Activated gamma-delta T cell (primary cell): ENCODE measurements at regions not wholly inside any gene's neighbourhood (a gene's known extent, or its start where the extent isn't known, plus 50 kb on each side); places are given as distances from the start of the nearest gene placed in this dataset.

Experiments used
- DNase-seq: peaks from one replicate; lab custom pipeline; 2025; lab: John Stamatoyannopoulos, UW

DNA sequence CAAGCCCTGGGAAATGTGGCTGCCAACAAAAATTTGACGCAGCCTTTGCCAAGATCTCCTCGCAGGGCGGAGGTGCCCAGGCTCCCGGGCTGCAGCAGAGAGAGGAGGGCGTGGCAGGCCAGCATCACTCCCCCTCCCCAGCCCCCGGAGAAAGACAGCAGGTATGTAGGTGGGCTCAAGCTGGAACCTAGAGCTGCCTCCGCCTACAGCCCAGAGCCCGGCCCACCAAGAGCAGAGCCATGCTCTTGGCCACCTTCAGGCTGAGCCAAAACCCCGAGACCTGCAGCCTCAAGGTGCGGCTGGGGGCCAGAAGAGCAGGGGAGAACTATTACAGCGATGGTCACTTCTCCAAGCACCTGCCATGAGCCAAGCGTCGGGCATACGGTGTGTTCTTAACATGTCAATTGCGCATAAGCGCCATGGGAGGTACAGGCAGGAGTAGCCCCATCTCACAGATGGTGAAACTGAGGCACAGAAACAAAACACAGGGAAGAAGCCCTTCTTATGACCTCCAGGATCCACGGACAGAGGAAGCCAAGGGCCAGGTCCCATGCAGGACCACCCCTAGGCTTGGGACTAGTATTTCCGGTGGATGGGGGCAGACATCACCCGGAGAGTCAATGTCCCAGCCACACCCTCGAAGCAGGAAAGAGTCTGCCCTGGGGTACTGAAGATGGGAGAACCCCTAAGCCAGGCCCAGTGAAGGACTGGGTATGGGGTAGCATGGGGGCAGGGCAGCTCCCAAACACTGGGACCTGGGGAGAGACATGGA lies 109.0 kb downstream of the NCOR2 start:
- DNase-seq: no peak

DNA sequence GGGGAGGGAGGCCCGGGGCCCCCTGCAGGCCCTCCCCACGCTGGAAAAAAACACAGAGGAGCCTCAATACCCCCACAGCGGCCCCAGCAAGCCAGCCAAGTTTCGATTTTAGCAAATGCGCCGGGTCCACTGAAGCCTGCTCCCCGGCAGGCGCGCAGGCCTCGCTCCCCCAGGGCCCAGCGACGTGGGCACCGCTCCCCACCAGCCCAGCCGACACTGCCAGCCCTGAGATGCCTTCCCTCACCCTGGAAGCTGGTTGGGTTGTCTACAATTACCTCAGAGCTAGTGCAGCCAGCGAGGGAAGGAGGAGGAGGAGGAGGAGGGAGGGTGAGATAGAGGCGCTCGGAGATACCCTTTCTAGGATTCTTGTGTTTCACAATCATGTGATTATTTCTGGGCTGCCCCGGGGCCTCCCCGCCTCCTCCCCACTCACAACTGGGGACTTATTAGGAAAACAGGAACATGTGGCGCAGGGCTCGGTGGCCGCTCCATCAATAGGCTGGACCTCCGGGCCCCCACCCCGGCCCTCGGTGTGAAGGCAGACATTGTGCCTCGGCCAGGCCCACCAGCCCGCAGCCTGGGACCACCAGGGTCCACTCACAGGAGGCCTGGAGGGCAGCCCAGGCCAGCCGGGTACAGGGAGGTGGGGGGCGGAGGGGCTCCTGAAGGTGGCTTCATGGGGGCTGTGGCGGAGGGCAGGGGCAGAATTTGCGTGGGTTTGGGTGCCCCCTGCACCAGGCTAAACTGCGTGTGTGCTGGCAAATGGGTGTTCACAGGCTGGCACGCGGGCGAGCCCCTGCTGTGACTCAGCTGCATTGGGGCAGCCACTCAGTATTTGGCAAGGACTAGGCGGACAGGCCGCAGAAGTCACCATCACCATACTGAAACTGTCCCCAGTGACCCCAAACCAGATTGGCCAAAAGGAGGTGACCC lies 109.9 kb downstream of the NCOR2 start:
- peak; percentile 54 for DNase-seq

DNA sequence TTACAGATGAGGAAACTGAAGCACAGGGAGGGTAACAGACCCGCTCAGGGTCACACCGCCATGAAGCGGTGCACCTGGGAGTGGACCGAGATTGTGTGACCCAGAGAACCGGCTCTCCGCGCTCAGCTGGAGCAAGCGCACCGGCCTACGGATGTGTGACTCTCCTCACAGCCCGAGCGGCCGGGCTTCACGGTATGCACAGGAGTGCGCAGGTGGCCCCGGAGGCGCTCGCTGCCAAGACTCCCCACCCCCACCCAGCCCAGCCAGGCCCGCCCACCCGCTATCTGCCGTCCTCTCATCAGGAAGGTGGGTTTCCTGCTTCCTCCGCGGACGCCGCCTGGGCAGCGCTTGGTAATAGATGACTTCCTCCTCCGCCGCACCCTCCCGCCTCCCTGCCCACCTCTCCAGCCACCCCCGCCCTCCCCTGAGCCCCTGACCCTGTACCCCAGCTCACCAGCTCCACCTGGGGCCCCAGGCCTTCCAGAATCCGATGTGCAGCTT lies 110.7 kb downstream of the NCOR2 start:
- DNase-seq: peak; percentile 53

DNA sequence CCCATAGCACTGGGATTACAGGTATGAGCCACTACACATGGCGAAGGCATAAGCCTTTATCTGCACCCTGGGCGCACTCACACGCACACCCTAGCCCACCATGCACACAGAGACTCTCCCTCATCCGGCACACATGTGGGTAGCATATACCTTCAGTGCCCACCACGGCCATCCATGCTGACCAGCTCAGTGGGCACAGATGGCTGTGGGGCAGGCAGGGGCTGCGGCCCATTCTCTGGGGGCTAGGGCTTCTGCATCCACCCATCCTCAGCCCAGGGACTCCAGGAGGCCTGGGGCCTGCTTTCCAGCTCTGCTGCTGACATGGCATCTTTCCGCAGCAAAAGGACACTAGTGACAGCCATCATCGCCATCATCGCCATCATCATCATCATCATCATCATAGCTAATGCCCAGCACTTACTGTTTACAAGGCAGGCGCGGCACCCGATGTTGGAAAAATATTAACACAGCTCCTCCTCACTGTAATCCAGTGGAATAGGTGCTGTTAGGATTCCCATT lies 111.2 kb downstream of the NCOR2 start:
- DNase-seq: no peak

DNA sequence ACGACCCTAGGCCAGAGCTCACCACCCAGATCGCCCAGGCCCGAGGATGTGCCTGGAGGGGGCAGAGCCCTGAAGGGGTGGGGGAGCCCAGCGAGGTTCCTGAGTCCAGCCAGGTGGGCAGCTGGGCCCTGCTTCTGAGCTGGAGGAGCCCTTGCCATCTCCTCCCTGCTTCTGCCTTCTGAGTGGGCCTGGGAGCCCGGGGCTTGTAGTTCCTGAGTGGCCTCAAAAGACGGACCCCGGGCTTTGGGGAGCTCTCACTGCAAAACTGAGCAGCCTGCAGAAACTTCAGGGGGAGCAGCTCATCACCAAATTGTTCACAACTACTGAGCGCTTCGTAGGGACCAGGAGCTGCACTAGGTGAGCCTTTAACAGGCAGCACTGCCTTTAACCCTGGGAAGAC lies 112.1 kb downstream of the NCOR2 start:
- DNase-seq: no peak

DNA sequence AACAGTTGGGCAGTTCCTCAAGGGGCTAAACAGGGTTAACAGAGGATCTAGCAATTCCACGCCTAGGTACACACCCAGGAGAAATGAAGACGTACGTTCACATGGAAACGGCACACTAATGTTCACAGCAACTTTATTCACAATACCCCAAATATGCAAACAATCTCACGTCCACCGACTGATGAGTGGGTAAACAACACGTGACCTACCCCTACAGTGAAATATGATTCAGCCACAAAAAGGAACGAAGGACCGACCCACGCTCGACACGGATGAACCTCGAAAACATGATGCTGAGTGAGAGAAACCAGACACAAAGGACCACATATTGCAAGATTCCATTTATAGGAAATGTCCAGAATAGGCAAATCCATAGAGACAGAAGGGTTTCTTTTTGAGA lies 112.7 kb downstream of the NCOR2 start:
- DNase-seq: no peak

DNA sequence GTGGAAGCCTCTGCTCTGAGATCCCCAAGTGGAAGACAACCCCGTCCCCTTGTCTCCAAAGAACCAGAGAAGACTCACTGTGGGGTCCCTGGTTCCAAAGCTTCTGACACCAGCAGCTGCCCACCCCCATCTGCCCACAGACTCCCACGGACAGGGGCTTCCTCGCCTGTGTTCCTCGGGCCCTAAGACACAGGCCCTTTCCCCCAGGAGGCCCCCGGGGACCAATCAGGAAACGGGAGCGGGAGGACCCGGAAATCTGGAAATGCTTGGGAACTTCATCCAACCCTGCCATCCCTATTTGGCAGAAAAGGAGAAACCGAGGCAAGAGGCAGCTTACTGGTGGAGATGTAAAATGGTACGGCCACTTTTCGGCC lies 113.1 kb downstream of the NCOR2 start:
- no peak for DNase-seq

DNA sequence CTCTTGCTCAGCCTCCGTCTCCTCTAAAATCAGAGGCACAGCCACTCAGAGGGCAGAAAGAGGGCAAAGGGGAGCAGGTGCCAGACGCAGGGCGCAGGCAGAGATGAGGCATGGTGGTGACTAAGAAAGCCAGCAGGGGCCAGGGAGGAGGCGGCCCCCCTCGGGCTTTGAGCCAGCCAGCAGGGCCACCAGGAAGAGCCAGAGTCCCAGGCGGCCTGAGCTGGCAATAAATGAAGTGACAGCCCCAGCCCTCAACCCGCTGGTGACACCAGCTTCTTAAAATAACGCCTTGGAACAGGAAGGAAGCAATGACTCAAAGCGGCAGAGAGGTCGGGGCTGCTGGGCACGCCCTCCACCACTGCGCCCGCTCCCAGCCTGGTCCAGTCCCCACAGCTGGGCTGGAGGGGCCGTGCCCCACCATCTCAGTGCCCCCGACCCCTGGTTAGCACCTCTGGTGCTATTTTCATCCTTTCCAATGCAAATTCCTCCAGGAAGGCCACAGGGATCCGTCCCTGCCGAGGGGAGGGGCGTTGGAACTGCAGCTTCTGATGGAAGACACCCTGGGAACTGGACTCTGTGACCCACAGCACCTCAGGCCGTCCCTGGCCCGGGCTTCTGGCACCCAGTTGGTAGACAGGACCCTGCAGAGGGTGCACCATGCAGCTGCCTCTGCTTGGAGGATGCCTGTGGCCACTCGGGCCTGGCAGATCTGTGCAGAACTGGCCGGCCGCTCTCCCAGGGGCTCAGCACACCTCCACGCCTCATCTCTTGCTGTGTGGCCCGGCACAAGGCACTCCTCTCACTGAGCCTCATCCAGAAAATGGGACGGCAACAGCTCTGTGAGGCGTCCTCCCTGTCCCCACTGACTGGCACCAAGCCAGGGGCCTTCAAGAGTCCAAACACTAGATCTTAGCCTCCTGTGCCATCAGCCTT lies 113.7 kb downstream of the NCOR2 start:
- DNase-seq: peak; percentile 84

DNA sequence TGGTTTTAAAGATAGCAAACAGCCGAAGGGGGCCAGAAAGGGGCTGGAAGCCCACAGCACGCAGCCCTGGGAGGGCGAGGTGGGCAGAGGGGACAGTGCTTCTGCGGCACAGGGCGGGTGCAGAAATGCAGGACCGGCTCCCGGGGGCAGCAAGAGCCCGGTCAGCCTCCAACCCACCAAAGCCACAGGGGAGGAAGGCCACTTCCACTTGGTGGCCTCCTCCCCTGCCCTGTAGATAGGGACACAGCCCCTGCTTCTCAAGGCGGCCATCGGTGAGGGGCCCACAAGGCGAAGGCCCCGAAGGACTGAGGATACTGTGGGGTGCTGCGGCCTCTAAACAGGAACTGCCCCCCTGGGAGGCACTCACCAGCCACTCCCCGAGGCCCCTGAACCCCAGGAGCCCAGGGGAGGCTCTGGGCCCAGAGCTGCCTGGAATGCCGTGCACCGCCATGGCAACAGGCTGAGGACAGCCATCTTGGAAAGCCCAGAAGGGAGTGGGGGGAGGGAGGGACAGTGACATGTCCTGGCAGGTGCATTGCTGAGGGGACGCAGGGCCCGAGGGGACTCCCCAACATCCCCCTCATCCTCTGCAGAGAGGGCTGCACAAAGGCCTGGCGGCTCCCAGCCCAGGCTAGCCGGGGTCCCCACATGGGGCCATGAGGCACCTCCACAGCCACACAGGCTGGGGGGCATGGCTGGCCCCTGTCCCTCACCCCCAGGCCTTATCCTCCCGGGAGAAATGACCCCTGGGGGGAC lies 114.7 kb downstream of the NCOR2 start:
- no peak for DNase-seq

DNA sequence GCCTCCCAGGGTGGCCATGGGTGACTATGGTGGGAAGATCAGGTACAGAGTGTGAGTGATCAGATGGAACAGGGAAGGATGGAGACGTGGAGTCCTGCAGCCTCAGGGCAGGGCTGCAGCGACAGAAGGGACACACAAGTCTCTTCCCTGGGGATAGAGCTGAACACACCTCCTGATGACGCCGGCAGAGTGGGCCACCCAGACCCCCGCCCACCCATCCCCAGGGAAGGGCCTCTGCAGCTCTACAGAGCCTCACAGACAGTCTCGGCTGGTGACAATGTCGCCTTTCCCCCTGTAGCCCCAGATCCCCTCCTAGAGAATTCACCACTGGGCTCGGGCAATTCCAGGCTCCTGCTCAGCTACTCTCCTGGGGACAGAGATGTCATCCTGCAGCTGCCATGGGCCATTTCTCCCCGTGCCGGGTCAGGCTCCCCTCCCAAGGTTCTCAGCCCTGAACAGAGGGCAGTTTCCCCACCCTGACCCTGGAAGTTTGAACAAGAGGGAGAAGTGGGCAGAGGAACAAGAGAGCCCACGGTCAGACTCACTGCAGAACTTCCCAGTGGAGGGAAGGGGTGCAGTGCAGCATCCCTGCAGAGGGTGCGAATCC lies 115.7 kb downstream of the NCOR2 start:
- no peak for DNase-seq

DNA sequence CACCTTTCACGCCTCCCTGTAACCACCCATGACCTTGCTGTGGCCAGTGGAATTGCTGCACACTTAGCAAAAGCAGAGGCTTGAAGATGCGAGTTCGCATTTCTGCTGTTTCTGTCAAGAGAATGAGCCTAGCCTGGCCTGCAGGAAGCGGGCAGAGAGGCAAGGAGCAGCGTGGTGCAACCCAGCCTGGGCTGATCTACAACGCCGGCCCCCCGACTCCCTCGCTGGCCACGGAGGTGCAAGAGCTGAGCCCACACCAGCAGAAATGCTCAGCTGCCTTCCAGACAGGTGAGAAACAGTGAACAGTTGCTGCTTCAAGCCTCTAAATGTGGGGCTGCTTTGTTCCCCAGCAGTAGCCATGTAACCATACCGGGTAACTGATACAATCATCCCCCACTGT lies 116.4 kb downstream of the NCOR2 start:
- no peak for DNase-seq

DNA sequence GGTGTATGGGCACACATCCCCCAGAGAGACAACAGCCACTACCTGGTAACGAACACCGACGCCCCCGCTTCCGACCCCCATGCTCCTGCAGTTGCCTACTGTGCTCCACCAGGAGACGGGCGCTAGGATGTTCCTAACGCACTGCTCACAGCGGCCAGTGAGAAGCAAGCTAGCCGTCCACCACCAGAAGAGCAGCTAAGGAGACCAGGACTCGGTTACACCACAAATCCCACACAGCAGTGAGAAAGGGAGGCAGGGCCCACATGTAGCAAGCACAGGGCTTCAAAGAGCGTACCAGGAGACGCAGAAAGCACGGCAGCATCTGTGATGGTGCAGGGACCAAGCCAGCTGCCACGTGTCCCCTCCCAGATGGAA lies 117.0 kb downstream of the NCOR2 start:
- no peak for DNase-seq

DNA sequence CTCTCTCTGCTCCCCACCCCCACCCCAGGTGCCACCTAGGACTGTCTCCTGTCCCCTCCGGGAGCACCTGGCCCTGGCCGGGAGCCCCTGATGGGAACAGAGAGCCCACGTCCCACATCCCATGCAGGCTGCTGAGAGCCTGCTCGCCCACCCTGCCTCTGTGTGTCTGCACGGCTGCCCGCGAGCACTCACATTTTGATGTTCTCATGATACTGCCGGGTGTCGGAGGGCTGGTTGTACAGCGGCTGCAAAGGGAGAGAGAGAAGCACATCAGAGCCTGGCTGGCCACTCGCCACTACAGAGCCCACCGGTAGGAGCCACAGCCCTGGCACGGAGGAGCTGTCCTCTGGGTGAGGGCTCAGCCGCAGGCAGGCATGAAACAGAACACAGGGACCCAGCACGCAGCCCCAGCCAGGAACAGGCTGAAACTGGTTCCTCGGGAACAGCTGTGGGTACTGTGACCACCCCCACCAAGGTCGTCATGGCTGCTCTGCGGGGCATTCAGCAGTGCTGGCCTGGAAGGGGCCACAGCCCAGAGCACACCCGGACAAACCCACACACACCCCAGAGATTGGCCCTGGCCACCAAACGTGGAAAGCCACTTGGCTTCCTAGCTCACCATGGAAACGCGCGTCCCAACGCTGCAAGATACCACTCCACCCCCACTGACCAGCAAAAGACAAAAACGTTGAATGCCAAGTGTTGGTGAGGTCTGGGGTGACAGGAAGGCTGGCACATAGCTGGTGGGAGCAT lies 117.6 kb downstream of the NCOR2 start:
- DNase-seq: no peak

DNA sequence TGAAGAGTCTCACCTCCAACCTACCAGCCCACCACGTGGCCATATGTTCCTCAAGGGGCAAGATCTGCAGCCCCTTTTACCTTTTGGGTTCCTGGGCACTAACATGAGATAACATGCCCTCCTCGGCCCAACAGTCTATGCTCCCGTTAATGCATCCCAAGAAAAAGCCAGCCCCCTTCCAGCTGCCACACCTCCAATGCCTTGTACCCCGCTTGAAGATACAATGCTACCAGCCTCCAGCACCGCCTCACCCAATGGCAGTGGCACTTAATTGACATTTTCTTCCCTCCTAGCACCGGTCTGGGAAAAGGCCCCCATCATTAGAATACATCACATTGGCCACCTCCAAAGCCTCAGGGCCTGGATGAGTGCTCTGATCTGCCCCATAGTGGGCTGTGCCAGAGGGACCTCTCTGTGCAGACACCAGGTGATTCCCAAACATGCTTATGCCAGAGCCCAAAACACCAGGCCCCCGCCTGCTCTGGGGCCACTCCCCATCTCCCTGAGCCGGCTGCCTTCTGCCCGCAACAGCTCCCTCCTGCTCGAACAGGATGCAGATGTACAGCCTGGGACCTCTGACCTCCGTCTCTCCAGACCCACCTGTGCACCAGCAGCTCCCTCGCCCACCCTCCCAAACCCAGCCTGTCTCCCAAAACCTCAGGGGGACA lies 118.3 kb downstream of the NCOR2 start:
- DNase-seq: no peak

DNA sequence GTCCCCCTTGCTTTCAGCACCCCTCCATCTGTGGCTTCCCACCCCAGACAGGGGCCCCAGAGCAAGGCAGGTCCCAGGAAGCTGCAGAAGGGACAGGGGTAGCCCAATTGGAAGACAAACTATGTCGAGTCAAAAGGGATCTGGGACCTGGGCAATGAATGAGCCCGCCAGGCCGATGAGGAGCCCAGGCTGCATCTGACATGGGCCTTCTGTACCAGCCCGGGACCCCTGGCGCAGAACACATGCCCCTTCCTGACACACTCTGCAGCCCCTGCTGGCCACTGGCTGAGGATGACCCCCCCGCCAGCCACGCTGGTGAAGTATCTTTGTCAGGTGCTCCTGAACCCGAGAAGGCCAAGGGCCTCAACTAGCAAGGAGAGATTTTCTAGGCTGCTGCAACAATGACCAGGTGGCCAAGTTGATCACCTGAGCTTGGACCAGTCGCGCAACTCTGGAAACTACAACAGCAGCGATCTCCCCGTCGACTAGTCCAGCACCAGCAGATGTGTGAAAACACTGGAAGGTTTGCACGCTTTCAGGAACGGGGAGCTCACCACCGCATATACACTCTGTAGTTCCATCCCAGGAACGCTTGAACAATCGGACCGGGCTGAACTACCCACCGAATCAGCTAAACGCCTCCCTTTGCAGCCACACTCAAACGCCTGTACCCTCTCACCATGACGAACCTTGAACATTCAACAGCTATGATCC lies 119.0 kb downstream of the NCOR2 start:
- DNase-seq: no peak

DNA sequence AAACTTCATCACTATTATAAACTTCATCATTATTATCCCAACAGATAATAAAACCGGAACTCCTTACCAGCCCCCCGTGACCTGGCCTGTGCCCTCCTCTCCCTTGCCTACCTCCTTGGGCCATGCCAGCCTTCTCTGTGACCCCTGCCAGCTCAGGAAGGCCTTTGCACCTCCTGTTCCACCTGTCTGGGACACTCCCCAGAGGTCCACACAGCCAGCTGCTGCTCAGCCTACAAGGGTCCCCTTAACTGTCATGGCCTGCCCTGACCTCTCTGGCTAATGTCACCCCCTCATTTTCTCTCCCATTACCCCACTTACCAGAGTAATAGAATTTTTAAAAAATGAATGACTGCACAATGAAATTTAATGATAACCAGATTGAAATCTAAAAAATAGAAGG lies 121.0 kb downstream of the NCOR2 start:
- DNase-seq: no peak

DNA sequence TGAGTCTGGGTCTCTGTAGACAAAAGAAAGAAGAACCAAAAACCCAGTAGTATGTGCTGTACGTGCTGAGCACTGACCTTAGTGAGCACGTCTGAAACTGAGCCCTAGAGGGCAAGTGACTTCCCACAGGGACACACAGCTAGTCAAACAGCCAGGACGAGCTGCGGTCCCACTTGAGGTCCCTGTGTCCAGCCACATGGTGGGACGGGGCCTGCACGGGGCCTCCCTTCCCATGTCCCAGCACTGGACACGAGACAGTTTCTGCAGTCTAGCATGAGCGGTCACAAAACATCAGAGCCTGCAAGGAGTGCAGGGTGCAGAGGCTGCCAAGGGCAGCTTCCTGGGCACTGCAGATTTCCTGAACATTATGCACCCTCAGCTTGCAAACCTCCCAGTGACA lies 121.6 kb downstream of the NCOR2 start:
- DNase-seq: no peak

DNA sequence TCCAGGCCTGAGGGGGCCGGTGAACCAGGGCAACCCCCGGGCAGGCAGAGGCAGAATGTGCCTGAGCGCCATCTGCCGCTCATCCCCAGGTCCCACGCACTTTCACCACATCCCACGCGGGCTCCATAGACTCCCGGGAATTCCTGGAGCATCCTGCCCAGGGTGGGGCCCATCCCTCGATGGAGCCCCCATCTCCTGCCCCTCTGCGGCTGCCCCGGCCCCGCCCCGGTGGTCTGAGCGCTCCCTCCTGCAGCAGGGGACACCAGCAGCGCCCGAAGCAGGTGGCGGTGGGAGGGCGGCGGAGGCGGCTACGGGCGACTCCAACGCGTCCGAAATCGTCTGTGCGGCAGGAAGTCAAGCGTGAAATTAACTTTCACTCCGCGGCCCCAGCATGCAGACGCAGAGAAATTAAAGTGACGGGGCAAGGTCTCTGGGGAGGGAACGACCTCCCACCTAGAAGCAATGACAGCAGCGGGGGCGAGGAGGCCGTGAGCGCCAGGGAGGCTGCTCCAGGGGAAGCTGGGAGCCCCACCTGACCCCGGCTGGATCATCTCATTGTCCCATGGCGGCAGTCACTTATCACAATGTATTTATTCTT lies 122.2 kb downstream of the NCOR2 start:
- no peak for DNase-seq
